IMR-90 (cell line): ENCODE measurements at regions not wholly inside any gene's neighbourhood (a gene's known extent, or its start where the extent isn't known, plus 50 kb on each side); places are given as distances from the start of the nearest gene placed in this dataset.

Experiments
- ATAC-seq: fragments of 200-7000 bp; cut with Tn5 transposase; 2 replicates; pipeline ENCODE4 v1.9.1; 2020; ENCODE audit warnings: low read depth, mild to moderate bottlenecking, moderate library complexity
- BruUV-seq: library from RNA; stranded (reverse); fragments of 400-500 nt; replicated peaks from 2 replicates; lab custom pipeline; 2021; lab: Mats Ljungman, UMichigan
- CTCF ChIA-PET: fragments of 300-600 bp; formaldehyde crosslinking; extraction: SDS; loops from one replicate; lab custom pipeline; 2021; ENCODE audit warnings: antibody characterized with exemption; lab: Yijun Ruan, JAX
- POLR2A ChIA-PET: fragments of 300-600 bp; sonication (Branson Sonifier 250); formaldehyde crosslinking; loops from one replicate; lab custom pipeline; 2022; ENCODE audit warnings: antibody characterized with exemption; ENCODE audit not compliant: unreplicated experiment; lab: Charles Lee
- DNase-seq: peaks from one replicate; pipeline ENCODE4 v3.0.0; 2013
- H2AFZ ChIP-seq: replicated peaks from 2 replicates; pipeline ENCODE3; 2013; ENCODE audit warnings: low read length, mild to moderate bottlenecking; ENCODE audit not compliant: poor library complexity
- H2AK5ac ChIP-seq: 2 replicates; pipeline ENCODE4 v1.6.1; 2013; ENCODE audit warnings: low read depth, low read length, inconsistent platforms
- H2AK9ac ChIP-seq: replicated peaks from 2 replicates; pipeline ENCODE3; 2013; ENCODE audit warnings: mild to moderate bottlenecking, low read depth, low read length, moderate library complexity; ENCODE audit not compliant: poor library complexity
- H2BK120ac ChIP-seq: 2 replicates; pipeline ENCODE4 v1.6.1; 2013; ENCODE audit warnings: low read depth, low read length, inconsistent platforms
- H2BK15ac ChIP-seq: 3 replicates; pipeline ENCODE4 v1.6.1; 2013; ENCODE audit warnings: low read depth, low read length, inconsistent platforms
- H2BK20ac ChIP-seq: 2 replicates; pipeline ENCODE4 v1.6.1; 2013; ENCODE audit warnings: low read depth, mild to moderate bottlenecking, inconsistent platforms, low read length, moderate library complexity
- H2BK5ac ChIP-seq: 2 replicates; pipeline ENCODE4 v1.6.1; 2013; ENCODE audit warnings: mild to moderate bottlenecking, low read depth, low read length, inconsistent platforms; ENCODE audit not compliant: poor library complexity, severe bottlenecking
- H3K14ac ChIP-seq: replicated peaks from 2 replicates; pipeline ENCODE4 v1.6.1; 2013; ENCODE audit warnings: low read depth, low read length, inconsistent platforms
- H3K18ac ChIP-seq: 2 replicates; pipeline ENCODE4 v1.6.1; 2013; ENCODE audit warnings: low read depth, low read length, control low read depth
- H3K23ac ChIP-seq: 2 replicates; pipeline ENCODE4 v1.6.1; 2013; ENCODE audit warnings: low read depth, low read length, inconsistent platforms
- H3K27ac ChIP-seq: 2 replicates; pipeline ENCODE4 v1.5.1; 2013; ENCODE audit warnings: mild to moderate bottlenecking, control low read depth, low read length; ENCODE audit not compliant: insufficient read depth
- H3K27me3 ChIP-seq: 2 replicates; pipeline ENCODE4 v1.6.1; 2013; ENCODE audit warnings: low read length; ENCODE audit not compliant: control insufficient read depth, insufficient read depth
- H3K36me3 ChIP-seq: 2 replicates; pipeline ENCODE4 v1.6.1; 2013; ENCODE audit warnings: low read length, mixed read lengths; ENCODE audit not compliant: control insufficient read depth, insufficient read depth
- H3K4ac ChIP-seq: 2 replicates; pipeline ENCODE4 v1.6.1; 2013; ENCODE audit warnings: low read depth, low read length, inconsistent platforms
- H3K4me1 ChIP-seq: 2 replicates; pipeline ENCODE4 v1.6.1; 2013; ENCODE audit warnings: low read length, mixed read lengths; ENCODE audit not compliant: control insufficient read depth, insufficient read depth
- H3K4me2 ChIP-seq: 2 replicates; pipeline ENCODE4 v1.6.1; 2013; ENCODE audit warnings: low read depth, mild to moderate bottlenecking, control low read depth, low read length, moderate library complexity
- H3K4me3 ChIP-seq: 2 replicates; pipeline ENCODE4 v1.5.1; 2013; ENCODE audit warnings: low read depth, mild to moderate bottlenecking, control low read depth, low read length, moderate library complexity; ENCODE audit not compliant: insufficient read depth
- H3K56ac ChIP-seq: 2 replicates; pipeline ENCODE4 v1.6.1; 2013; ENCODE audit warnings: low read length, inconsistent platforms; ENCODE audit not compliant: insufficient read depth; ENCODE audit errors: extremely low read depth
- H3K79me1 ChIP-seq, 2 experiments: 2 replicates each; pipeline ENCODE4 v1.6.1; 2013; ENCODE audit warnings: low read length in 2 of 2, inconsistent platforms in 1 of 2, low read depth in 1 of 2
- H3K9ac ChIP-seq: 2 replicates; pipeline ENCODE4 v1.6.1; 2013; ENCODE audit warnings: low read depth, low read length, control low read depth
- H3K9me1 ChIP-seq: 2 replicates; pipeline ENCODE4 v1.6.1; 2013; ENCODE audit warnings: low read length, inconsistent platforms; ENCODE audit not compliant: insufficient read depth
- H3K9me3 ChIP-seq: 2 replicates; pipeline ENCODE4 v1.6.1; 2013; ENCODE audit warnings: low read length; ENCODE audit not compliant: control insufficient read depth, insufficient read depth
- H4K20me1 ChIP-seq: 2 replicates; pipeline ENCODE4 v1.6.1; 2013; ENCODE audit warnings: low read length, inconsistent platforms; ENCODE audit not compliant: insufficient read depth
- H4K5ac ChIP-seq: 2 replicates; pipeline ENCODE4 v1.6.1; 2013; ENCODE audit warnings: mild to moderate bottlenecking, low read depth, low read length, control low read depth
- H4K8ac ChIP-seq, 2 experiments: 2 replicates each; pipeline ENCODE4 v1.6.1; 2013; ENCODE audit warnings: low read depth in 2 of 2, low read length in 2 of 2, control low read depth in 1 of 2, inconsistent platforms in 1 of 2
- H4K91ac ChIP-seq: 2 replicates; pipeline ENCODE4 v1.6.1; 2013; ENCODE audit warnings: low read depth, low read length, inconsistent platforms; ENCODE audit not compliant: insufficient read depth
- CEBPB ChIP-seq: IDR thresholded peaks from 2 replicates; pipeline ENCODE4 v1.6.1; 2012; ENCODE audit warnings: low read depth, low read length, improper control_type of control experiment
- RCOR1 ChIP-seq: IDR thresholded peaks from 2 replicates; pipeline ENCODE4 v1.6.1; 2012; ENCODE audit warnings: mild to moderate bottlenecking, low read length, improper control_type of control experiment; ENCODE audit not compliant: insufficient replicate concordance
- WGBS, 2 experiments: methylation state at CpG; one replicate each; pipeline versions ENCODE4 v1.1.5 to v1.1.7; 2013; ENCODE audit warnings: missing lambda C conversion rate in 2 of 2; ENCODE audit not compliant: insufficient read length in 1 of 2; ENCODE audit errors: extremely low coverage in 2 of 2; 5-methylcytosine and 5-hydroxymethylcytosine counted together
- dilution Hi-C: fragments of 300-500 bp; cut with HindIII; formaldehyde crosslinking; loops from one replicate; pipeline ENCODE4 v1.14.3; 2018; ENCODE audit warnings: low sequenced_read_pairs; ENCODE audit not compliant: unreplicated experiment
- in situ Hi-C: fragments of 300-500 bp; cut with MboI; formaldehyde crosslinking; loops from 3 replicates; pipeline ENCODE4 v1.14.3; 2019; ENCODE audit warnings: low sequenced_read_pairs, inconsistent platforms, mixed read lengths
- intact Hi-C: fragments of 100-400 bp; cut with micrococcal nuclease; formaldehyde crosslinking; loops from 2 replicates; pipeline ENCODE4 v1.10.0; 2022
- TF ChIP-seq, protein P1 (sequence below): fragments of 150-350 bp; IDR thresholded peaks from 2 replicates; pipeline ENCODE4 v1.6.1; 2017; ENCODE audit warnings: mild to moderate bottlenecking, antibody characterized with exemption, low read length, low read depth

DNA sequence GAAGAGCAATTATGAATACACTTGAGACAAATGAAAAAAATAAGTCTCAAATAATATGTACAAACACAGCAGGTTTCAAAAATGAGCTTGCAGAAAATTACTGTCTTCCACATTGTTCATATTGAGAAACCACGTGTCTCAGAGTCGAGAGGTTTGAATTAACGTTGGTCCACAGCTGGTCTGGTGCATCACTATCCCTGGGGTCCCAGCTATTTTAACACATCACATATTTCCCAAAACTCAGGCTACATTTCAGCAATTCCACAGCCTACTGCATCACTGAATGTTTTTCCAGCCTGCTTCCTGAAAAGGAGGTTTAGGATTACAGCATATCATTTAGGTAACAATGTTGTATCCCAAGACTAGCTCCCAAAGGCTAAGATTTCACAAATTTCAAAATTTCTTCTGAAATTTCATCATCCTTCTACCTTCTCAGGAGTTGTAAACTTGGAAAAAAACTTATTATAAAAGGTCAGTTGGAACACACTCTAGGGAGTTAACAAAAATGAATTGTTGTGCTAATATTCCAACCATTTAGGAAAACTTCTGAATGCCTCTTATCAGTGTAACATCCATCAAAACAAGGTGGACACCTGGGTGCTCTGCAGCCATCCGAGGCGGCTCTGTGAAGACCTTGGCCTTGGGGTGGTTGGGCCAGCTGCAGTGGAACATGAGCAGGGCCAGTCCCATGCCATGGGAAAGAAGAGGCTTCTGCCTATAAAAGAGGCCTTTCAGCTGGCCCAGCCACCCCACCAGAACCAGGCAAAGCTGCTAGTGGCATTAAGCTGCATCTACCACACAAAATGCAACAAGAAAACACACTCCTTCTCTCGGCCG lies 198.1 kb upstream of the RBBP8 start:
- H3K27ac ChIP-seq: peak overlapping the region; percentile 62; the same call in 1 of the 2 replicates
- no peaks in the 10 kb centered on the region for H3K79me1 ChIP-seq
- H2AFZ ChIP-seq: no peak overlapping the region
- H2BK5ac ChIP-seq: no peak overlapping the region
- in situ Hi-C loops (no loop called here), dilution Hi-C loops (no loop called here), intact Hi-C loops (loop anchor here (10.0 kb wide), 1 partner anchor 60 kb away; no protein-coding TSS in a partner anchor)
- no peaks in the 10 kb centered on the region for H4K20me1 ChIP-seq
- POLR2A ChIA-PET: no interaction called here
- CTCF ChIA-PET: interaction anchor here (0.8 kb wide), 1 partner anchor 300 kb away, joined by 3 read pairs; no protein-coding TSS in a partner anchor
- H2AK5ac ChIP-seq: no peak overlapping the region
- BruUV-seq: no TSS peak
- peak overlapping the region; percentile 34; the same call in 1 of the 2 replicates for H4K91ac ChIP-seq
- no peak overlapping the region for H2BK120ac ChIP-seq
- no peak overlapping the region for H3K4me3 ChIP-seq
- H4K5ac ChIP-seq: no peak overlapping the region; the same call in 1 of the 2 replicates
- peak overlapping the region; percentile 23 for H2AK9ac ChIP-seq
- no peak overlapping the region for H3K4ac ChIP-seq
- H2BK20ac ChIP-seq: no peak overlapping the region
- TF ChIP-seq CEBPB (0 out of 2 replicates have a peak, but pooled peaks have one; percentile 3), RCOR1 (no peak)
- TF ChIP-seq, protein P1, sequence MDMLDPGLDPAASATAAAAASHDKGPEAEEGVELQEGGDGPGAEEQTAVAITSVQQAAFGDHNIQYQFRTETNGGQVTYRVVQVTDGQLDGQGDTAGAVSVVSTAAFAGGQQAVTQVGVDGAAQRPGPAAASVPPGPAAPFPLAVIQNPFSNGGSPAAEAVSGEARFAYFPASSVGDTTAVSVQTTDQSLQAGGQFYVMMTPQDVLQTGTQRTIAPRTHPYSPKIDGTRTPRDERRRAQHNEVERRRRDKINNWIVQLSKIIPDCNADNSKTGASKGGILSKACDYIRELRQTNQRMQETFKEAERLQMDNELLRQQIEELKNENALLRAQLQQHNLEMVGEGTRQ: no peak
- peak overlapping the region; percentile 74; the same call in 1 of the 3 replicates for H2BK15ac ChIP-seq
- H3K4me2 ChIP-seq: no peak overlapping the region
- no peak overlapping the region for H3K23ac ChIP-seq
- no peaks in the 10 kb centered on the region for H3K9me3 ChIP-seq
- no peak overlapping the region for H3K56ac ChIP-seq
- H4K8ac ChIP-seq: no peak overlapping the region
- ATAC-seq (peak; percentile 67), DNase-seq (peak; percentile 63)
- H3K36me3 ChIP-seq: no peaks in the 10 kb centered on the region
- H3K9ac ChIP-seq: no peak overlapping the region
- H3K4me1 ChIP-seq: peaks cover 2% of the 10 kb centered on the region; the same call in 1 of the 2 replicates
- peak overlapping the region; percentile 56; the same call in 1 of the 2 replicates for H3K18ac ChIP-seq
- WGBS, 2 experiments: 70% methylated on average over 3 of the region's 7 CpGs; no CpG with 5 or more reads in 1 of the 2 experiments
- no peak overlapping the region for H3K14ac ChIP-seq
- H3K9me1 ChIP-seq: no peaks in the 10 kb centered on the region; the same call in 1 of the 2 replicates
- peaks cover 7% of the 10 kb centered on the region; the same call in 1 of the 2 replicates for H3K27me3 ChIP-seq
